ENCODE measurements at regions not wholly inside any gene's neighbourhood (a gene's known extent, or its start where the extent isn't known, plus 50 kb on each side); places are given as distances from the start of the nearest gene placed in this dataset.
A peak's percentile ranks its signal among the peaks of the same experiment; 100 is the strongest.

DNA sequence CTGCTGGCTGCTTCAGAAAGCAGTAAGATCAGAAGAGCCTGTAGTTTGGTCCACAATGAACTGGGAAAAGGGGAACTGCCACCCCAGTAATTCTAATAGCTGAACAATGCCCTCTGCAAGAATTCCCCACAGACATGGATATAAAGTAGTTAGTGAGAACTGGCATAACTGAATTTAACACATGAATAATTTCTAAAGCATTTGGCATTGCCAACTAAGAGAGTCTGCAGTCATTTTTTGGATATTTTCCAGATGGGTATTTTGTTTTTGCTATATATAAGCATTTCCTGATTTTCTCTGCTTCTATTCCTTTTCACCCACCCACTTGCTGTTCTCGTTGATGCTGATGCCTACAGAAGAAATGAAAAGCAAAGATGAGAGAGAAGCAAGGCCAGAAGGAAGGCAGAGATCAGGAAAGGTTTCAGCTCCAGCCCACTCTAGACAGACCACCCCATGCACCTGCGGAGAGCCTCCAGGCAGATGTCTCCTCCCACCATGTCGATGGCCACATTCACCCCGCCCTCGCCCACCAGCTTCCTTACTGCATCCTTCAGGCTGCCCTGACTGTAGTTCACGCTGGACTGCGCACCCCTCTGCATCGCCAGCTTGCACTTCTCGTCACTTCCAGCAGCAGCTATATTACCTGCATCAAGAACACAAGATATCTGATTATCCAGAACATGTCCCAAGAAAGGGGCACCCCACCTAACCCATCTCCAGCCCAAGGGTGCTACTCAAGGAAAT, 55.9 kb upstream of the SEC16B start:
- Histone ChIP-seq H3K4me1 (ENCODE audit: control insufficient read depth in 1 of 2, insufficient read depth in 2 of 2, low read depth in 1 of 2, low read length in 1 of 2) (peaks cover 0 to 5% of the 10 kb centered on the region in 2 experiments; a peak in 1 of 4 replicates), H3K4me2 (no peak overlapping the region), H4K20me1 (ENCODE audit: insufficient read depth) (no peaks in the 10 kb centered on the region), H3K27me3 (ENCODE audit: insufficient read depth) (no peaks in the 10 kb centered on the region), H3K9ac (no peak overlapping the region), H3K27ac (ENCODE audit: low read depth in 2 of 2, low read length in 1 of 2) (no peak overlapping the region), H3F3A (replicated peaks; ENCODE audit: insufficient read depth) (no peaks in the 10 kb centered on the region), H3K4me3 (ENCODE audit: low read depth in 2 of 2, low read length in 1 of 2) (no peak overlapping the region), H2AFZ (ENCODE audit: low read depth) (peak overlapping the region; percentile 32; the same call in 1 of the 2 replicates), H3K79me2 (ENCODE audit: insufficient read depth) (no peaks in the 10 kb centered on the region), H3K9me3 (no peaks in the 10 kb centered on the region), H3K36me3 (replicated peaks in 1 of 2; ENCODE audit: control insufficient read depth in 1 of 2, insufficient read depth in 2 of 2, low read length in 1 of 2) (no peaks in the 10 kb centered on the region), H3K9me2 (no peaks in the 10 kb centered on the region)
- DNase-seq, result no peak
- WGBS (ENCODE audit: low lambda C conversion rate), result 79% methylated on average over 9 of the region's 9 CpGs
- POLR2A ChIA-PET, result no interaction called here
- peak; percentile 11; the same call in 1 of the 2 replicates for TF ChIP-seq NFIC (IDR thresholded peaks at IDR 0.05; ENCODE audit: borderline replicate concordance)
- TF ChIP-seq, protein P1, sequence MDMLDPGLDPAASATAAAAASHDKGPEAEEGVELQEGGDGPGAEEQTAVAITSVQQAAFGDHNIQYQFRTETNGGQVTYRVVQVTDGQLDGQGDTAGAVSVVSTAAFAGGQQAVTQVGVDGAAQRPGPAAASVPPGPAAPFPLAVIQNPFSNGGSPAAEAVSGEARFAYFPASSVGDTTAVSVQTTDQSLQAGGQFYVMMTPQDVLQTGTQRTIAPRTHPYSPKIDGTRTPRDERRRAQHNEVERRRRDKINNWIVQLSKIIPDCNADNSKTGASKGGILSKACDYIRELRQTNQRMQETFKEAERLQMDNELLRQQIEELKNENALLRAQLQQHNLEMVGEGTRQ (IDR thresholded peaks at IDR 0.05; ENCODE audit: borderline replicate concordance, low read depth, low read length), result no peak
- no peak for TF ChIP-seq RCOR1 (IDR thresholded peaks at IDR 0.05; ENCODE audit: low read length)
- CTCF ChIA-PET, result interaction anchor here (1.2 kb wide), 1 partner anchor 80 kb away, joined by 4 read pairs; no protein-coding TSS in a partner anchor

DNA sequence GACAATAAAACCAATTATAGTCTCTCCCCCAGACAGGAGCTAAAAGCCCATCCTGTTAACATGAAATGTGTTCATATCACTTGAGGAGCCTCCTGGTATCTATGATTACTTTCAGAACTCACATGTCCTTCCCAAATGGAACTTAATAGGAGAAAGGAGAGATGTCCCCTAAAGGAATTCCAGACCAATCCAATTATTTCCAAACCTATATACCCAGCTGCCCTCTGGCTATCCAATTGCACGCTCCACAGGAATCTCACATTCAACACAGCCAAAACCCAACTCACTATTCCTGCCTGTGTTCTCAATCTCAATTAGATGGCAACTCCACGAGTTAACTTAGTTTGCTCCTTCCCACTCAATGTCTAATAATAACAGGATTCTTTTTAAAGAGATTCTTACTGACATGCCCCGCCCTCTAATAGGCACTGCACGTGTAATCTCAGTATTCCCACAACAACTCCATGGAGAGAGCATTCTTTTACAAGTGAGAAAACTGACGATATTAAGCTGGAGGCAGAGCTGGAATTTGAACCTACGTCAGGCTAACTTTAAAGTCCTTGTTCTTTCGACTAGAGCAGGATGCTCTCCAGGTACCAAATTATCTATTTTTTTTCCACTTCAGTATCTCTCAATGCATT, 59.1 kb upstream of the SEC16B start:
- no peak overlapping the region for H3K9ac ChIP-seq
- no peaks in the 10 kb centered on the region for H3F3A ChIP-seq (replicated peaks; ENCODE audit: insufficient read depth)
- H3K4me1 ChIP-seq (ENCODE audit: control insufficient read depth in 1 of 2, insufficient read depth in 2 of 2, low read depth in 1 of 2, low read length in 1 of 2), result peaks cover 0 to 5% of the 10 kb centered on the region in 2 experiments; a peak in 1 of 4 replicates
- DNase-seq, result no peak
- H3K27me3 ChIP-seq (ENCODE audit: insufficient read depth), result no peaks in the 10 kb centered on the region
- no peaks in the 10 kb centered on the region for H3K9me2 ChIP-seq
- no peaks in the 10 kb centered on the region for H4K20me1 ChIP-seq (ENCODE audit: insufficient read depth)
- POLR2A ChIA-PET, result no interaction called here
- H3K9me3 ChIP-seq, result no peaks in the 10 kb centered on the region
- H3K27ac ChIP-seq (ENCODE audit: low read depth in 2 of 2, low read length in 1 of 2), result no peak overlapping the region
- no peak overlapping the region for H3K4me2 ChIP-seq
- 64% methylated on average over 7 of the region's 7 CpGs for WGBS (ENCODE audit: low lambda C conversion rate)
- CTCF ChIA-PET, result interaction anchor here (0.6 to 6.3 kb wide), 4 partner anchors 9 to 253 kb away, joined by 3 to 52 read pairs (median 5); no protein-coding TSS in a partner anchor
- no peak overlapping the region for H3K4me3 ChIP-seq (ENCODE audit: low read depth in 2 of 2, low read length in 1 of 2)
- H2AFZ ChIP-seq (ENCODE audit: low read depth), result no peak overlapping the region
- no peaks in the 10 kb centered on the region for H3K79me2 ChIP-seq (ENCODE audit: insufficient read depth)
- no peaks in the 10 kb centered on the region for H3K36me3 ChIP-seq (replicated peaks in 1 of 2; ENCODE audit: control insufficient read depth in 1 of 2, insufficient read depth in 2 of 2, low read length in 1 of 2)
- TF ChIP-seq TAF1 (IDR thresholded peaks at IDR 0.05; ENCODE audit: borderline replicate concordance, low read depth, low read length) (no peak), RCOR1 (IDR thresholded peaks at IDR 0.05; ENCODE audit: low read length) (no peak), TCF12 (IDR thresholded peaks at IDR 0.05) (no peak), RXRA (IDR thresholded peaks at IDR 0.05; ENCODE audit: borderline replicate concordance, low read depth) (no peak), NRF1 (IDR thresholded peaks at IDR 0.05; ENCODE audit: low read depth, low read length) (no peak), MEF2A (IDR thresholded peaks at IDR 0.05; ENCODE audit: borderline replicate concordance, low read depth) (no peak), POLR2AphosphoS5 (IDR thresholded peaks at IDR 0.05; ENCODE audit: low read depth, low read length) (no peak), ELF1 (IDR thresholded peaks at IDR 0.05) (no peak), FOXM1 (IDR thresholded peaks at IDR 0.05; ENCODE audit: low read depth) (no peak), FOXJ3 (CRISPR knock-in tag; IDR thresholded peaks at IDR 0.05) (no peak), MXI1 (IDR thresholded peaks at IDR 0.05; ENCODE audit: low read depth, low read length) (no peak), EZH2phosphoT487 (IDR thresholded peaks at IDR 0.05; ENCODE audit: borderline replicate concordance, low read depth) (no peak), SMC3 (IDR thresholded peaks at IDR 0.05; ENCODE audit: low read depth, low read length) (no peak), EP300 (IDR thresholded peaks at IDR 0.05; ENCODE audit: borderline replicate concordance in 1 of 2, low read depth in 1 of 2, low read length in 1 of 2) (no peak), JUND (IDR thresholded peaks at IDR 0.05) (no peak)
- TF ChIP-seq, protein P2, sequence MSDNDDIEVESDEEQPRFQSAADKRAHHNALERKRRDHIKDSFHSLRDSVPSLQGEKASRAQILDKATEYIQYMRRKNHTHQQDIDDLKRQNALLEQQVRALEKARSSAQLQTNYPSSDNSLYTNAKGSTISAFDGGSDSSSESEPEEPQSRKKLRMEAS (IDR thresholded peaks at IDR 0.05; ENCODE audit: low read depth), result no peak
- TF ChIP-seq, protein P3, sequence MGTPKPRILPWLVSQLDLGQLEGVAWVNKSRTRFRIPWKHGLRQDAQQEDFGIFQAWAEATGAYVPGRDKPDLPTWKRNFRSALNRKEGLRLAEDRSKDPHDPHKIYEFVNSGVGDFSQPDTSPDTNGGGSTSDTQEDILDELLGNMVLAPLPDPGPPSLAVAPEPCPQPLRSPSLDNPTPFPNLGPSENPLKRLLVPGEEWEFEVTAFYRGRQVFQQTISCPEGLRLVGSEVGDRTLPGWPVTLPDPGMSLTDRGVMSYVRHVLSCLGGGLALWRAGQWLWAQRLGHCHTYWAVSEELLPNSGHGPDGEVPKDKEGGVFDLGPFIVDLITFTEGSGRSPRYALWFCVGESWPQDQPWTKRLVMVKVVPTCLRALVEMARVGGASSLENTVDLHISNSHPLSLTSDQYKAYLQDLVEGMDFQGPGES (IDR thresholded peaks at IDR 0.05; ENCODE audit: low read depth, low read length), result no peak
- TF ChIP-seq, protein P1 (IDR thresholded peaks at IDR 0.05; ENCODE audit: borderline replicate concordance, low read depth, low read length), result no peak
- TF ChIP-seq, protein P4, sequence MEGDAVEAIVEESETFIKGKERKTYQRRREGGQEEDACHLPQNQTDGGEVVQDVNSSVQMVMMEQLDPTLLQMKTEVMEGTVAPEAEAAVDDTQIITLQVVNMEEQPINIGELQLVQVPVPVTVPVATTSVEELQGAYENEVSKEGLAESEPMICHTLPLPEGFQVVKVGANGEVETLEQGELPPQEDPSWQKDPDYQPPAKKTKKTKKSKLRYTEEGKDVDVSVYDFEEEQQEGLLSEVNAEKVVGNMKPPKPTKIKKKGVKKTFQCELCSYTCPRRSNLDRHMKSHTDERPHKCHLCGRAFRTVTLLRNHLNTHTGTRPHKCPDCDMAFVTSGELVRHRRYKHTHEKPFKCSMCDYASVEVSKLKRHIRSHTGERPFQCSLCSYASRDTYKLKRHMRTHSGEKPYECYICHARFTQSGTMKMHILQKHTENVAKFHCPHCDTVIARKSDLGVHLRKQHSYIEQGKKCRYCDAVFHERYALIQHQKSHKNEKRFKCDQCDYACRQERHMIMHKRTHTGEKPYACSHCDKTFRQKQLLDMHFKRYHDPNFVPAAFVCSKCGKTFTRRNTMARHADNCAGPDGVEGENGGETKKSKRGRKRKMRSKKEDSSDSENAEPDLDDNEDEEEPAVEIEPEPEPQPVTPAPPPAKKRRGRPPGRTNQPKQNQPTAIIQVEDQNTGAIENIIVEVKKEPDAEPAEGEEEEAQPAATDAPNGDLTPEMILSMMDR (IDR thresholded peaks at IDR 0.05), result no peak
